ENCODE measurements at regions not wholly inside any gene's neighbourhood (a gene's known extent, or its start where the extent isn't known, plus 50 kb on each side); places are given as distances from the start of the nearest gene placed in this dataset.
A peak's percentile ranks its signal among the peaks of the same experiment; 100 is the strongest.
"Not testable (repeated sequence)": the region's sequence is repeated elsewhere in the genome, so short reads cannot be mapped to it uniquely, and the experiment has no call there.

DNA sequence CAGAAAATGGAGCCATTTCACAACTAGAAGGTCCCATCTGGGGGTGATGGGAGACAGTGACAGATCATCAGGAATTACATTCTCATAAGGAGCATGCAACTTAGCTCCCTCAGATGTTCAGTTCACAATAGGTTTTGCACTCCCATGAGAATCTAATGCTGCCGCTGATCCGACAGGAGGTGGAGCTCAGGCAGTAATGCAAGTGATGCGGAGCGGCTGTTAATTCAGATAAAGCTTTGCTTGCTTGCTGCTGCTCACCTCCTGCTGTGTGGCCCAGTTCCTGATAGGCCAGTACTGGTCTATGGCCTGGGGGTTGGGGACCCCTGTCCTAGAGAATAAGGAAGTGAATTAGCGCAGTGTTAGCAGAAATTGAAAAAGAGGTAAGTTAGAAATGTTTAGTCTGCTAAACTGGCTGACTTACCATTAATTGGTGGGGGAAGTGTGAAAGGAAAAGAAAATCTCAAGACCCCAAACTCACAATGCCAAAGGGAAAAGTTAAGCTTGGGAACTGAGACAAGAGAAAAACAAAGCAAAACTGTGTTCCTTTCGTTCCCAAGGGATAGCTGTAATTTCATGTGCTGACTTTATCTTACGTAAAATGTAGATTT is 76.4 kb downstream of the LYZL2 start:
- intact Hi-C loops (cut with DNase I): no loop called here
- H3K27ac ChIP-seq: peak overlapping the region in 1 of 2 donors; percentile 17
- no peaks in the 10 kb centered on the region for H3K27me3 ChIP-seq
- TF ChIP-seq, protein P1, sequence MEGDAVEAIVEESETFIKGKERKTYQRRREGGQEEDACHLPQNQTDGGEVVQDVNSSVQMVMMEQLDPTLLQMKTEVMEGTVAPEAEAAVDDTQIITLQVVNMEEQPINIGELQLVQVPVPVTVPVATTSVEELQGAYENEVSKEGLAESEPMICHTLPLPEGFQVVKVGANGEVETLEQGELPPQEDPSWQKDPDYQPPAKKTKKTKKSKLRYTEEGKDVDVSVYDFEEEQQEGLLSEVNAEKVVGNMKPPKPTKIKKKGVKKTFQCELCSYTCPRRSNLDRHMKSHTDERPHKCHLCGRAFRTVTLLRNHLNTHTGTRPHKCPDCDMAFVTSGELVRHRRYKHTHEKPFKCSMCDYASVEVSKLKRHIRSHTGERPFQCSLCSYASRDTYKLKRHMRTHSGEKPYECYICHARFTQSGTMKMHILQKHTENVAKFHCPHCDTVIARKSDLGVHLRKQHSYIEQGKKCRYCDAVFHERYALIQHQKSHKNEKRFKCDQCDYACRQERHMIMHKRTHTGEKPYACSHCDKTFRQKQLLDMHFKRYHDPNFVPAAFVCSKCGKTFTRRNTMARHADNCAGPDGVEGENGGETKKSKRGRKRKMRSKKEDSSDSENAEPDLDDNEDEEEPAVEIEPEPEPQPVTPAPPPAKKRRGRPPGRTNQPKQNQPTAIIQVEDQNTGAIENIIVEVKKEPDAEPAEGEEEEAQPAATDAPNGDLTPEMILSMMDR (IDR thresholded peaks at IDR 0.05): no peak
- TF ChIP-seq POLR2A (IDR thresholded peaks at IDR 0.05) (no peak), EP300 (IDR thresholded peaks at IDR 0.05) (no peak)
- peaks cover 2% of the 10 kb centered on the region for H3K4me1 ChIP-seq (ENCODE audit: insufficient read depth)
- peak in 1 of 5 donors; percentile 14 for DNase-seq
- H3K36me3 ChIP-seq: no peaks in the 10 kb centered on the region
- H3K9me3 ChIP-seq: no peaks in the 10 kb centered on the region
- H3K4me3 ChIP-seq: no peak overlapping the region
- 59 to 83% (median 71%) methylated on average over 7 of the region's 7 CpGs for WGBS, 3 donors

DNA sequence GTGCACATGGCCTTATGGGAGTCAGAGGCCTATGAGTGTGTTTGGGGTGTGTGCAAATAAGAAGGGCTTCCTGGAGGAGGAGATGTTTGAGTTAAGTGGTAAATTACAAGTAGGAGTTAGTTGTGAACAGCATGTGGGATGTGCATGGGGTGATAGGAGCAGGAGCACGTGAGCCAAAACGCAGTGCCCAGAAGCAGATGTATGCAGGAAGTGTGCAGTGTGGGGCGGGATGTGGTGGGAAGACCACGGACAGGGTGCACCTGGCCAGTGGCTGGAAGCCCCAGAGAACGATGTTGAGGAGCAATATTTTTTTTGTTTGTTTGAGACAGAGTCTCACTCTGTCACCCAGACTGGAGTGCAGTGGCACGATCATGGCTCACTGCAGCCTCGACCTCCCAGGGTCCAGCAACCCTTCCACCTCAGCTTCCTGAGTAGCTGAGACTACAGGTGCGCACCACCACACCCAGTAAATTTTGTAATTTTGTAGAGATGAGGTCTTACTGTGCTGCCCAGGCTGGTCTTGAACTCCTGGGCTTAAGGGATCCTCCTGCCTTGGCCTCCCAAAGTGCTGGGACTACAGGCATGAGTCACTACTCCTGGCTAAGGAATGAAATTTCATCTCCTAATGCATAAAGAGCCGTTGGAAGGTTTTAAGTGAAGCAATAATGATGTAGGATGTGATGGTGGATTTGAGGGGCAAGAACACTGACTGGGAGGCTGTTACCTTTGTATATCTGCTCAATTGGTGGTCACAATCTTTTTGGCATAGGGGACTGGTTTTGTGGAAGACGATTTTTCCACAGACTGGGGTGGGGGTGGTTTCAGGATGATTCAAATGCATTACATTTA is 78.4 kb downstream of the LYZL2 start:
- H3K4me1 ChIP-seq (ENCODE audit: insufficient read depth): peaks cover 2% of the 10 kb centered on the region
- no peak for DNase-seq
- intact Hi-C loops (cut with DNase I): no loop called here
- H3K36me3 ChIP-seq: no peaks in the 10 kb centered on the region
- H3K9me3 ChIP-seq: no peaks in the 10 kb centered on the region
- 76 to 82% (median 82%) methylated on average over 10 of the region's 10 CpGs for WGBS, 3 donors
- TF ChIP-seq EP300 (IDR thresholded peaks at IDR 0.05): no peak
- TF ChIP-seq, protein P1 (IDR thresholded peaks at IDR 0.05): no peak
- TF ChIP-seq POLR2A (IDR thresholded peaks at IDR 0.05): no peak
- no peaks in the 10 kb centered on the region for H3K27me3 ChIP-seq
- no peak overlapping the region for H3K27ac ChIP-seq
- no peak overlapping the region for H3K4me3 ChIP-seq

DNA sequence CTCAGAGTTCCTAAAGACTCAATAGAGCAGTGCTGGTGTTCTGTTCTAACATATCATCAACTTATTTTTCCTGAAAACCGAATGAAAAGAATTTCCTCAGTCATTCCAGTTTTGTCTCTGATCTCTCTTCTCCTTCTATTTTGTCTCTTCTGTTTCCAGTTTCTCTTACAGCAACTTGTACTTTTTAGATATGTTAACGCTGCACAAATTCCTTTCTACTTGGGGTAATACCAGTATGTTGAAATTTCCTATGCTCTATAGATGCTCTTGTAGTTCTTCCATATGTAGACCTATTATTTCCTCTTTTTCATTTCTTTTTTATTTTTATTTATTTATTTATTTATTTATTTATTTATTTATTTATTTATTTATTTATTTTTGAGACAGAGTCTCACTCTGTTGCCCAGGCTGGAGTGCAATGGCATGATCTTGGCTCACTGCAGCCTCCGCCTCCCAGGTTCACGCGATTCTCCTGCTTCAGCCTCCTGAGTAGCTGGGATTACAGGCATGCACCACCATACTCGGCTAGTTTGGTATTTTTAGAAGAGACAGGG is 80.3 kb downstream of the LYZL2 start:
- H3K9me3 ChIP-seq; DNase-seq; H3K27me3 ChIP-seq; H3K4me1 ChIP-seq (ENCODE audit: insufficient read depth); intact Hi-C loops (cut with DNase I); H3K36me3 ChIP-seq; H3K4me3 ChIP-seq; H3K27ac ChIP-seq: not testable (repeated sequence)
- 76 to 85% (median 80%) methylated on average over 6 of the region's 6 CpGs for WGBS, 3 donors

DNA sequence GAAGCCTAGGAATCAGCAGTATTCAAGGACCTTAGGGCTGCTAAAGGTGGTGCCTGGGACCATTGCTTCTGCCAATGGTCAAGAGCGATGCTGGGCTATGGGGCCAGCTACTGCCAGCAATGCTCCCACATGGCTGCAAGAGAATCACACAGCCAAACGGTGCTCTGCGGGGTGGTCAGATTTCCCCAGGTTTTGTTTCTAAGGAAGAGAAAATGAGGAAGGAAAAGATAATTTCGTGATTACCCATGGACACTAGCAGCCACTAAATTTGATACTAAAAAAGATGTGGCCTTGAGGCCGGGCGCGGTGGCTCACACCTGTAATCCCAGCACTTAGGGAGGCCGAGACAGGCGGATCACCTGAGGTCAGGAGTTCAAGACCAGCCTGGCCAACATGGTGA is 83.0 kb downstream of the LYZL2 start:
- peaks cover 2% of the 10 kb centered on the region for H3K4me1 ChIP-seq (ENCODE audit: insufficient read depth)
- DNase-seq: no peak
- no peak overlapping the region for H3K4me3 ChIP-seq
- H3K9me3 ChIP-seq: no peaks in the 10 kb centered on the region
- no peaks in the 10 kb centered on the region for H3K27me3 ChIP-seq
- TF ChIP-seq POLR2A (IDR thresholded peaks at IDR 0.05) (no peak), EP300 (IDR thresholded peaks at IDR 0.05) (no peak)
- TF ChIP-seq, protein P1 (IDR thresholded peaks at IDR 0.05): no peak
- no peaks in the 10 kb centered on the region for H3K36me3 ChIP-seq
- H3K27ac ChIP-seq: no peak overlapping the region
- WGBS, 3 donors: 90% methylated on average over 9 of the region's 9 CpGs
- intact Hi-C loops (cut with DNase I): no loop called here

DNA sequence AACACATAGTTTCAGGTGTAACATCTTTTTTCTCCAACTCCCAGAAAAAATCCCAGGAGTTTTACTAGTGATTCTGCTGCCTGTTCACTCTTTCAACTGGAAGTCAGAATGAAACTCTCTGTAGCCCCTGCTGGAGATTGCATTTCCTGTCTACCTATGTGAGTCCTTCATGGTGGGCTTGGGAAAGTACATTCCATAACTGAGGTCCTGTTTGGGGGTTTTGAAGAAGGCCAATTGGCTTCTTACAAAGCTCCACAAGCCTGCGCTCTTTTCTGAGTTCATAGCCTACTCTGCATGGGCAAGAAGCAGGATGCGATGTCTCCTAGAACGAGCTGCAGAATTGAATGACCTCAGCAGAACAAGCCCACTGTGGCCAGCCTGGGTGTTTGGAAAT is 86.7 kb downstream of the LYZL2 start:
- H3K36me3 ChIP-seq: no peaks in the 10 kb centered on the region
- no peak for DNase-seq
- peaks cover 4% of the 10 kb centered on the region for H3K4me1 ChIP-seq (ENCODE audit: insufficient read depth)
- no peaks in the 10 kb centered on the region for H3K27me3 ChIP-seq
- TF ChIP-seq EP300 (IDR thresholded peaks at IDR 0.05) (no peak), POLR2A (IDR thresholded peaks at IDR 0.05) (no peak)
- TF ChIP-seq, protein P1 (IDR thresholded peaks at IDR 0.05): no peak
- no peaks in the 10 kb centered on the region for H3K9me3 ChIP-seq
- no peak overlapping the region for H3K4me3 ChIP-seq
- WGBS, 3 donors: 95 to 98% (median 95%) methylated on average over 3 of the region's 3 CpGs
- intact Hi-C loops (cut with DNase I): no loop called here
- no peak overlapping the region for H3K27ac ChIP-seq

Measured in ovary (tissue), 7 donors.